ENCODE measurements at regions not wholly inside any gene's neighbourhood (a gene's known extent, or its start where the extent isn't known, plus 50 kb on each side); places are given as distances from the start of the nearest gene placed in this dataset.

DNA sequence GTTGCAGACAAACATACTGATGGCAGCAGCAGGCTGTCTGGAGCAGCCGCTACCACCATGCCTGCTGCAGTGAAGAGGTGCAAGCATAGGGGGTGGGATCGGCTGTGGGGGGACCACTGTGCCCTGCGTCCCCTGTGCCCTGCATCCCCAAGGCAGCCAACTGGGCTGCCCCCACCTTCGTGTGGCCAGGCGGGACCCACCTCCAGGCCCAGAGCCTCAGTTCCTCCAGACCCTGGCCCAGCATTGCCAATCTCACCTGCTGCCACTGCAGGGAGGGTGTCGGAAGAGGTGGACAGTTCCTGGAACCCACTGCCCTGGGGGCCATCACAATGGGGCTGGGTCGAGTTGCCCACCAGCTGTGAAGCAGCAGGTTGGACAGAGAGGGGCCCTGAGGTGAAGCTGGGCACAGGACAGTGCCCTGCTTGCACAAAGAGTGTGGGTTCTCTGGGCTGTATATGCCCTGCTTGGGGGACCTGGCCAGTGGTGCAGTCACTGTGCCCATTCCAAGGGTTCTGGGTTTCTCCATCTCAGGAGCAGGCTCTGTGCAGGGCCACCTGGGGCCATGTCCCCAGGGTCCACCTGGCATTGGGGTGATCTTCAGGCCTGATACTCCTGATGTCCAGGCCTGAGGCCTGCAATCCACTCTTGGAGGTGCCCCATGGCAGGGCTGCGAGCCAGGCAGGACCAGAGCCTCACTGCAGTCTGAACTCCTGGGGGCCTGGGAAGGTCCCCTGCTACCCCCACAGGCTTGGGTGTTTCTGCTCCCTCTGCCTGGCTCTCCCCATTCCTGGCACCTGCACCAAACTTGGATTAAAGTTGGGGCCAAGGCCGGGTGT lies 261.4 kb upstream of the NRIP1 start:
- no peak overlapping the region for H3K4me3 ChIP-seq (ENCODE audit: low read depth, low read length)
- H3K9me3 ChIP-seq (ENCODE audit: control insufficient read depth, insufficient read depth, low read depth, low read length): no peaks in the 10 kb centered on the region
- ChIA-PET CTCF (no interaction called here), POLR2A (no interaction called here)
- H3K27ac ChIP-seq (ENCODE audit: extremely low read depth, low read depth, low read length): no peak overlapping the region
- TF ChIP-seq ZNF549 (tag by site-specific recombination; IDR thresholded peaks at IDR 0.05) (no peak), ZNF114 (tag by site-specific recombination; IDR thresholded peaks at IDR 0.05) (no peak), ZNF302 (tag by site-specific recombination; IDR thresholded peaks at IDR 0.05; ENCODE audit: low read depth) (no peak), SP2 (tag by site-specific recombination; IDR thresholded peaks at IDR 0.05) (no peak), ZNF354C (tag by site-specific recombination; IDR thresholded peaks at IDR 0.05; ENCODE audit: borderline replicate concordance, low read depth) (no peak), ZNF548 (tag by site-specific recombination; IDR thresholded peaks at IDR 0.05) (no peak), ZNF433 (tag by site-specific recombination; IDR thresholded peaks at IDR 0.05; ENCODE audit: low read depth) (no peak), ZXDB (tag by site-specific recombination; IDR thresholded peaks at IDR 0.05) (no peak), MZF1 (tag by site-specific recombination; IDR thresholded peaks at IDR 0.05; ENCODE audit: borderline replicate concordance) (no peak), OSR2 (tag by site-specific recombination; IDR thresholded peaks at IDR 0.05) (no peak), ZNF157 (tag by site-specific recombination; IDR thresholded peaks at IDR 0.05) (no peak), ZNF555 (tag by site-specific recombination; conservative IDR thresholded peaks at IDR 0.05) (no peak)
- TF ChIP-seq, protein P1, sequence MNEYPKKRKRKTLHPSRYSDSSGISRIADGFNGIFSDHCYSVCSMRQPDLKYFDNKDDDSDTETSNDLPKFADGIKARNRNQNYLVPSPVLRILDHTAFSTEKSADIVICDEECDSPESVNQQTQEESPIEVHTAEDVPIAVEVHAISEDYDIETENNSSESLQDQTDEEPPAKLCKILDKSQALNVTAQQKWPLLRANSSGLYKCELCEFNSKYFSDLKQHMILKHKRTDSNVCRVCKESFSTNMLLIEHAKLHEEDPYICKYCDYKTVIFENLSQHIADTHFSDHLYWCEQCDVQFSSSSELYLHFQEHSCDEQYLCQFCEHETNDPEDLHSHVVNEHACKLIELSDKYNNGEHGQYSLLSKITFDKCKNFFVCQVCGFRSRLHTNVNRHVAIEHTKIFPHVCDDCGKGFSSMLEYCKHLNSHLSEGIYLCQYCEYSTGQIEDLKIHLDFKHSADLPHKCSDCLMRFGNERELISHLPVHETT (tag by site-specific recombination; IDR thresholded peaks at IDR 0.05): no peak
- TF ChIP-seq, protein P2, sequence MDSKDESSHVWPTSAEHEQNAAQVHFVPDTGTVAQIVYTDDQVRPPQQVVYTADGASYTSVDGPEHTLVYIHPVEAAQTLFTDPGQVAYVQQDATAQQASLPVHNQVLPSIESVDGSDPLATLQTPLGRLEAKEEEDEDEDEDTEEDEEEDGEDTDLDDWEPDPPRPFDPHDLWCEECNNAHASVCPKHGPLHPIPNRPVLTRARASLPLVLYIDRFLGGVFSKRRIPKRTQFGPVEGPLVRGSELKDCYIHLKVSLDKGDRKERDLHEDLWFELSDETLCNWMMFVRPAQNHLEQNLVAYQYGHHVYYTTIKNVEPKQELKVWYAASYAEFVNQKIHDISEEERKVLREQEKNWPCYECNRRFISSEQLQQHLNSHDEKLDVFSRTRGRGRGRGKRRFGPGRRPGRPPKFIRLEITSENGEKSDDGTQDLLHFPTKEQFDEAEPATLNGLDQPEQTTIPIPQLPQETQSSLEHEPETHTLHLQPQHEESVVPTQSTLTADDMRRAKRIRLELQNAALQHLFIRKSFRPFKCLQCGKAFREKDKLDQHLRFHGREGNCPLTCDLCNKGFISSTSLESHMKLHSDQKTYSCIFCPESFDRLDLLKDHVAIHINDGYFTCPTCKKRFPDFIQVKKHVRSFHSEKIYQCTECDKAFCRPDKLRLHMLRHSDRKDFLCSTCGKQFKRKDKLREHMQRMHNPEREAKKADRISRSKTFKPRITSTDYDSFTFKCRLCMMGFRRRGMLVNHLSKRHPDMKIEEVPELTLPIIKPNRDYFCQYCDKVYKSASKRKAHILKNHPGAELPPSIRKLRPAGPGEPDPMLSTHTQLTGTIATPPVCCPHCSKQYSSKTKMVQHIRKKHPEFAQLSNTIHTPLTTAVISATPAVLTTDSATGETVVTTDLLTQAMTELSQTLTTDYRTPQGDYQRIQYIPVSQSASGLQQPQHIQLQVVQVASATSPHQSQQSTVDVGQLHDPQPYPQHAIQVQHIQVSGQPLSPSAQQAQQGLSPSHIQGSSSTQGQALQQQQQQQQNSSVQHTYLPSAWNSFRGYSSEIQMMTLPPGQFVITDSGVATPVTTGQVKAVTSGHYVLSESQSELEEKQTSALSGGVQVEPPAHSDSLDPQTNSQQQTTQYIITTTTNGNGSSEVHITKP (tag by site-specific recombination; IDR thresholded peaks at IDR 0.05): no peak
- TF ChIP-seq, protein P3, sequence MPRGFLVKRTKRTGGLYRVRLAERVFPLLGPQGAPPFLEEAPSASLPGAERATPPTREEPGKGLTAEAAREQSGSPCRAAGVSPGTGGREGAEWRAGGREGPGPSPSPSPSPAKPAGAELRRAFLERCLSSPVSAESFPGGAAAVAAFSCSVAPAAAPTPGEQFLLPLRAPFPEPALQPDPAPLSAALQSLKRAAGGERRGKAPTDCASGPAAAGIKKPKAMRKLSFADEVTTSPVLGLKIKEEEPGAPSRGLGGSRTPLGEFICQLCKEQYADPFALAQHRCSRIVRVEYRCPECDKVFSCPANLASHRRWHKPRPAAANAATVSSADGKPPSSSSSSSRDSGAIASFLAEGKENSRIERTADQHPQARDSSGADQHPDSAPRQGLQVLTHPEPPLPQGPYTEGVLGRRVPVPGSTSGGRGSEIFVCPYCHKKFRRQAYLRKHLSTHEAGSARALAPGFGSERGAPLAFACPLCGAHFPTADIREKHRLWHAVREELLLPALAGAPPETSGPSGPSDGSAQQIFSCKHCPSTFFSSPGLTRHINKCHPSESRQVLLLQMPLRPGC (tag by site-specific recombination; IDR thresholded peaks at IDR 0.05): no peak
- H3K4me1 ChIP-seq (ENCODE audit: control insufficient read depth, insufficient read depth, low read length): no peaks in the 10 kb centered on the region
- no peaks in the 10 kb centered on the region for H3K36me3 ChIP-seq (ENCODE audit: control insufficient read depth in 2 of 2, insufficient read depth in 1 of 2, low read length in 2 of 2)

DNA sequence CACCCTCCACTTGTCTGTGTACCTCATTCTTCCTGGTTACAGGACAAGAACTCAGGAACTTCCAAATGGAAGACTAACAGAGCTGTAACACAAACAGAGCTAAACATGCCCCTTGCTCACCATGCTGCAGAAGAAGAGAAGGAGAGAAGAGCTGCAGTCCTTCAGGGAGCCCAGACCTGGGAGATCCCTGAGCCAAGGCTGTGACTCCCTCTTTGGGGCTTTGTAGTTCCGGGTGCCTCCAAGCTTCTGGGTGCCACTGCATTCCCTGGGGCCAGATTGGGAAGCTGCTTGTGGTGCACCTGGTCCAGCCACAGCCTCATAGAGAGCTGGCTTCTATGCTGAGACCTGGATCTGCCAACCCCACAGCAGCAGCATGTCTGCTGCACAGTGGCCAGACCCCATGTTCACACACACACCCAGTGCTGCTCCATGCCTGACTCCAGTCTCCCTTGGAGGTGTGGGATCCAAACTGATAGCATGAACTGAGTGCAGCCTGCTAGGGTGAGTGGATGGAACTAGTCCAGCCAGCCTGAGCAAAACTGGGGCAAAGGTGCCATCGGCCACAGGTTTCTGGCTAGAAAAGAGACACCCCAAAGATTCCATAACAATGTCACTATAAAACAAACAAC lies 263.0 kb upstream of the NRIP1 start:
- H3K4me3 ChIP-seq (ENCODE audit: low read depth, low read length): no peak overlapping the region
- CTCF ChIA-PET: interaction anchor here (0.6 to 0.7 kb wide), 3 partner anchors 26 to 155 kb away, joined by 3 read pairs; no protein-coding TSS in a partner anchor
- TF ChIP-seq ZNF555 (tag by site-specific recombination; conservative IDR thresholded peaks at IDR 0.05) (no peak), ZNF138 (tag by site-specific recombination; IDR thresholded peaks at IDR 0.05; ENCODE audit: borderline replicate concordance) (no peak), ZNF302 (tag by site-specific recombination; IDR thresholded peaks at IDR 0.05; ENCODE audit: low read depth) (no peak), KLF10 (tag by site-specific recombination; IDR thresholded peaks at IDR 0.05) (no peak)
- H3K36me3 ChIP-seq (ENCODE audit: control insufficient read depth in 2 of 2, insufficient read depth in 1 of 2, low read length in 2 of 2): no peaks in the 10 kb centered on the region
- H3K27ac ChIP-seq (ENCODE audit: extremely low read depth, low read depth, low read length): no peak overlapping the region
- H3K9me3 ChIP-seq (ENCODE audit: control insufficient read depth, insufficient read depth, low read depth, low read length): no peaks in the 10 kb centered on the region
- POLR2A ChIA-PET: no interaction called here
- H3K4me1 ChIP-seq (ENCODE audit: control insufficient read depth, insufficient read depth, low read length): no peaks in the 10 kb centered on the region

Measured in HEK293 (cell line).